Endothelial cell of umbilical vein (primary cell): ENCODE measurements at regions not wholly inside any gene's neighbourhood (a gene's known extent, or its start where the extent isn't known, plus 50 kb on each side); places are given as distances from the start of the nearest gene placed in this dataset.

Source experiments
- BruUV-seq: library from RNA; stranded (reverse); fragments of 400-500 nt; replicated peaks from 2 replicates; lab custom pipeline; 2021; lab: Mats Ljungman, UMichigan
- CTCF ChIA-PET: fragments of 300-600, 350-600 bp; sonication (Branson Sonifier 250); formaldehyde crosslinking; loops from one replicate; lab custom pipeline; 2021; ENCODE audit warnings: antibody characterized with exemption, inconsistent platforms; lab: Charles Lee
- POLR2A ChIA-PET: fragments of 300-600, 350-600 bp; sonication (Branson Sonifier 250); formaldehyde crosslinking; loops from one replicate; lab custom pipeline; 2021; ENCODE audit warnings: antibody characterized with exemption, inconsistent platforms; lab: Charles Lee
- DNase-seq: peaks from one replicate; pipeline ENCODE4 v3.0.0-alpha.2; 2011; ENCODE audit warnings: low read depth, low spot score
- FAIRE-seq: peaks from 2 replicates; lab custom pipeline; 2011; peaks lifted over from hg19 to GRCh38; lab: Jason Lieb, UNC
- H2AFZ ChIP-seq: 2 replicates; pipeline ENCODE4 v1.6.0; 2012; ENCODE audit warnings: low read depth, low read length, control low read depth, inconsistent platforms
- H3K27ac ChIP-seq: 2 replicates; pipeline ENCODE4 v1.5.1; 2011; ENCODE audit warnings: low read depth, mild to moderate bottlenecking, control low read depth, low read length, moderate library complexity; ENCODE audit not compliant: insufficient read depth
- H3K27me3 ChIP-seq, 2 experiments: 2 replicates each; pipeline versions ENCODE4 v1.6.0 to v1.6.1; 2011; ENCODE audit warnings: low read length in 2 of 2, mixed read lengths in 1 of 2; ENCODE audit not compliant: control insufficient read depth in 2 of 2, insufficient read depth in 2 of 2
- H3K36me3 ChIP-seq, 2 experiments: 2 replicates in 1 of 2; 3 replicates in 1 of 2; pipeline ENCODE4 v1.5.1; 2011; ENCODE audit warnings: low read length in 2 of 2, mild to moderate bottlenecking in 1 of 2, moderate library complexity in 1 of 2; ENCODE audit not compliant: control insufficient read depth in 2 of 2, insufficient read depth in 2 of 2; ENCODE audit errors: extremely low read depth in 1 of 2
- H3K4me1 ChIP-seq: 3 replicates; pipeline ENCODE4 v1.5.1; 2011; ENCODE audit warnings: mild to moderate bottlenecking, low read length; ENCODE audit not compliant: control insufficient read depth, insufficient read depth; ENCODE audit errors: extremely low read depth
- H3K4me2 ChIP-seq: 2 replicates; pipeline ENCODE4 v1.6.1; 2011; ENCODE audit warnings: low read length, control low read depth, mixed read lengths; ENCODE audit not compliant: insufficient read depth
- H3K4me3 ChIP-seq, 3 experiments: fragments of 200-600 bp in 1 of 3; sonication (generic), shearing (Covaris generic) in 1 of 3; replicated peaks in 1 of 3; 2 replicates each; pipeline ENCODE4 v1.5.1; 2011 to 2016; ENCODE audit warnings: control low read depth in 3 of 3, low read length in 3 of 3, mild to moderate bottlenecking in 2 of 3, inconsistent platforms in 1 of 3, low read depth in 1 of 3, moderate library complexity in 1 of 3; ENCODE audit not compliant: insufficient read depth in 1 of 3
- H3K79me2 ChIP-seq: 2 replicates; pipeline ENCODE4 v1.6.0; 2012; ENCODE audit warnings: low read length, inconsistent platforms; ENCODE audit not compliant: control insufficient read depth, insufficient read depth
- H3K9ac ChIP-seq: replicated peaks from 2 replicates; pipeline ENCODE3; 2011; ENCODE audit warnings: low read length, control low read depth; ENCODE audit not compliant: insufficient read depth; ENCODE audit errors: extremely low read depth
- H3K9me1 ChIP-seq: replicated peaks from 3 replicates; pipeline ENCODE4 v1.6.0; 2011; ENCODE audit warnings: mild to moderate bottlenecking, low read length; ENCODE audit not compliant: control insufficient read depth, insufficient read depth; ENCODE audit errors: extremely low read depth
- H3K9me3 ChIP-seq: replicated peaks from 2 replicates; pipeline ENCODE4 v1.5.1; 2012; ENCODE audit warnings: low read length, inconsistent platforms; ENCODE audit not compliant: control insufficient read depth, insufficient read depth
- H4K20me1 ChIP-seq: replicated peaks from 2 replicates; pipeline ENCODE3; 2011; ENCODE audit warnings: mild to moderate bottlenecking, low read length; ENCODE audit not compliant: control insufficient read depth, insufficient read depth; ENCODE audit errors: extremely low read depth
- CTCF ChIP-seq, 2 donors: IDR thresholded peaks; 1 replicate in 1 of 2; 2 replicates in 1 of 2; pipeline ENCODE4 v1.5.1; 2011; ENCODE audit warnings: low read length in 2 of 2, mild to moderate bottlenecking in 2 of 2, moderate library complexity in 2 of 2, control low read depth in 1 of 2, inconsistent platforms in 1 of 2, low read depth in 1 of 2; ENCODE audit not compliant: insufficient read depth in 1 of 2; ENCODE audit errors: extremely low read depth in 1 of 2
- EZH2 ChIP-seq: IDR thresholded peaks from 2 replicates; pipeline ENCODE4 v1.6.1; 2012; ENCODE audit warnings: borderline replicate concordance, low read depth, mild to moderate bottlenecking, moderate library complexity, low read length, inconsistent platforms; ENCODE audit not compliant: severe bottlenecking
- FOS ChIP-seq: IDR thresholded peaks from 2 replicates; pipeline ENCODE4 v1.6.1; 2011; ENCODE audit warnings: mild to moderate bottlenecking, low read length, moderate library complexity, borderline replicate concordance; ENCODE audit not compliant: insufficient read depth
- GATA2 ChIP-seq: IDR thresholded peaks from 2 replicates; pipeline ENCODE4 v1.7.0; 2011; ENCODE audit warnings: low read depth, mild to moderate bottlenecking, moderate library complexity, mixed read lengths, low read length; ENCODE audit not compliant: insufficient read length, insufficient read depth
- JUN ChIP-seq: IDR thresholded peaks from 2 replicates; pipeline ENCODE4 v1.6.1; 2011; ENCODE audit warnings: borderline replicate concordance, low read depth; ENCODE audit not compliant: insufficient read length, insufficient read depth
- MAX ChIP-seq: IDR thresholded peaks from 2 replicates; pipeline ENCODE4 v1.6.1; 2011; ENCODE audit not compliant: insufficient read depth, insufficient read length
- MYC ChIP-seq: IDR thresholded peaks from one replicate; pipeline ENCODE4 v1.6.1; 2011; ENCODE audit warnings: mild to moderate bottlenecking, low read depth, low read length
- POLR2A ChIP-seq: IDR thresholded peaks from 2 replicates; pipeline ENCODE4 v1.6.1; 2012; ENCODE audit warnings: low read depth, mild to moderate bottlenecking, control low read depth, low read length
- POLR2AphosphoS5 ChIP-seq: IDR thresholded peaks from 2 replicates; pipeline ENCODE4 v1.6.1; 2012; ENCODE audit warnings: low read depth, mild to moderate bottlenecking, control low read depth, low read length, moderate library complexity; ENCODE audit not compliant: insufficient read depth
- dilution Hi-C: fragments of 300-500 bp; cut with MboI; formaldehyde crosslinking; loops from one replicate; pipeline ENCODE4 v1.15.0; 2019; ENCODE audit warnings: low sequenced_read_pairs; ENCODE audit not compliant: extremely low pct_ligation_motif_present
- intact Hi-C: fragments of 100-400 bp; cut with micrococcal nuclease; formaldehyde crosslinking; loops from one replicate; pipeline ENCODE4 v1.10.0; 2022

GRCh38 chr18:66083078-66083477 is 332.3 kb downstream of the CDH7 start:
- no peaks in the 10 kb centered on the region for H3K4me1 ChIP-seq
- H4K20me1 ChIP-seq = no peaks in the 10 kb centered on the region
- H3K4me3 ChIP-seq = no peak overlapping the region
- intact Hi-C loops = no loop called here
- POLR2A ChIA-PET = no interaction called here
- H3K27me3 ChIP-seq = no peaks in the 10 kb centered on the region
- no peaks in the 10 kb centered on the region for H3K36me3 ChIP-seq
- dilution Hi-C loops = no loop called here
- no TSS peak for BruUV-seq
- no peak overlapping the region for H2AFZ ChIP-seq
- H3K27ac ChIP-seq = no peak overlapping the region
- peaks cover 4% of the 10 kb centered on the region for H3K9me3 ChIP-seq
- DNase-seq = no peak
- CTCF ChIA-PET = no interaction called here
- no peak overlapping the region for H3K9ac ChIP-seq
- no peak overlapping the region for H3K4me2 ChIP-seq
- no peak for FAIRE-seq
- no peaks in the 10 kb centered on the region for H3K9me1 ChIP-seq
- no peaks in the 10 kb centered on the region for H3K79me2 ChIP-seq
- no peak for TF ChIP-seq MYC
- TF ChIP-seq POLR2A = no peak
- no peak for TF ChIP-seq JUN
- no peak for TF ChIP-seq POLR2AphosphoS5
- TF ChIP-seq CTCF (IDR thresholded peaks at IDR 0.05; ENCODE audit: extremely low read depth in 1 of 2, insufficient read depth in 1 of 2, low read depth in 1 of 2, low read length in 2 of 2) = no peak

- peaks cover 2% of the 10 kb centered on the region for H3K9me3 ChIP-seq
- BruUV-seq = no TSS peak
- ChIA-PET POLR2A (no interaction called here), CTCF (no interaction called here)
- H3K9me1 ChIP-seq = no peaks in the 10 kb centered on the region
- H3K27ac ChIP-seq = no peak overlapping the region
- dilution Hi-C loops = no loop called here
- H3K27me3 ChIP-seq = no peaks in the 10 kb centered on the region
- no peak overlapping the region for H3K4me3 ChIP-seq
- H3K36me3 ChIP-seq = no peaks in the 10 kb centered on the region
- H3K4me2 ChIP-seq = no peak overlapping the region
- DNase-seq (no peak), FAIRE-seq (no peak)
- no peak overlapping the region for H2AFZ ChIP-seq
- no peaks in the 10 kb centered on the region for H3K4me1 ChIP-seq
- H4K20me1 ChIP-seq = no peaks in the 10 kb centered on the region
- intact Hi-C loops = no loop called here
- H3K79me2 ChIP-seq = no peaks in the 10 kb centered on the region
- no peak overlapping the region for H3K9ac ChIP-seq
- TF ChIP-seq FOS (no peak), MYC (no peak), GATA2 (no peak), POLR2AphosphoS5 (no peak), CTCF (IDR thresholded peaks at IDR 0.05; ENCODE audit: extremely low read depth in 1 of 2, insufficient read depth in 1 of 2, low read depth in 1 of 2, low read length in 2 of 2) (no peak), EZH2 (no peak), POLR2A (no peak), JUN (no peak), MAX (no peak)
Measured at GRCh38 chr18:66078925-66079800, 328.4 kb downstream of the CDH7 start.
